Spleen (tissue), 11 donors: ENCODE measurements at regions not wholly inside any gene's neighbourhood (a gene's known extent, or its start where the extent isn't known, plus 50 kb on each side); places are given as distances from the start of the nearest gene placed in this dataset.
"Not testable (repeated sequence)": the region's sequence is repeated elsewhere in the genome, so short reads cannot be mapped to it uniquely, and the experiment has no call there.

ENCODE experiments used
- DNase-seq: peaks from one replicate; pipeline ENCODE4 v3.0.0-alpha.2; 2020
- H3K27ac ChIP-seq, 8 donors: fragments of 200-600 bp; sonication (generic) in 7 of 8; 1 replicate in 4 of 8; 2 replicates in 4 of 8; pipeline versions ENCODE4 v1.5.0 to v1.8.0; 2016 to 2021; ENCODE audit warnings: inconsistent platforms in 4 of 8, mild to moderate bottlenecking in 4 of 8, moderate library complexity in 1 of 8
- H3K27me3 ChIP-seq, 7 donors: fragments of 200-600 bp; sonication (generic) in 6 of 7; replicated peaks in 1 of 7; 1 replicate in 4 of 7; 2 replicates in 3 of 7; pipeline versions ENCODE4 v1.5.0 to v1.8.0; 2016 to 2021; ENCODE audit warnings: inconsistent platforms in 3 of 7, mild to moderate bottlenecking in 1 of 7
- H3K36me3 ChIP-seq, 6 donors: fragments of 200-600 bp; sonication (generic) in 5 of 6; 1 replicate in 4 of 6; 2 replicates in 2 of 6; pipeline versions ENCODE4 v1.5.0 to v1.8.0; 2016 to 2021; ENCODE audit warnings: inconsistent platforms in 2 of 6
- H3K4me1 ChIP-seq, 6 donors: fragments of 200-600 bp; sonication (generic) in 5 of 6; 1 replicate in 3 of 6; 2 replicates in 3 of 6; pipeline versions ENCODE4 v1.5.0 to v1.8.0; 2016 to 2021; ENCODE audit warnings: inconsistent platforms in 3 of 6
- H3K4me3 ChIP-seq, 8 donors: fragments of 200-600 bp; sonication (generic) in 7 of 8; 1 replicate in 4 of 8; 2 replicates in 4 of 8; pipeline versions ENCODE4 v1.5.0 to v1.8.0; 2016 to 2021; ENCODE audit warnings: inconsistent platforms in 4 of 8, mild to moderate bottlenecking in 4 of 8, moderate library complexity in 2 of 8
- H3K9me3 ChIP-seq, 8 donors: fragments of 200-600 bp; sonication (generic) in 7 of 8; 1 replicate in 4 of 8; 2 replicates in 4 of 8; pipeline versions ENCODE4 v1.5.0 to v1.8.0; 2016 to 2021; ENCODE audit warnings: inconsistent platforms in 4 of 8
- CTCF ChIP-seq, 11 experiments: fragments of 200-600 bp in 7 of 11; fragments of 450-650 bp in 4 of 11; sonication (generic) in 4 of 11; IDR thresholded peaks in 8 of 11; conservative IDR thresholded peaks in 3 of 11; 1 replicate in 7 of 11; 2 replicates in 4 of 11; pipeline versions ENCODE4 v1.4.0 to v1.8.0; 2016 to 2021; ENCODE audit warnings: antibody characterized with exemption in 11 of 11, inconsistent platforms in 4 of 11, mild to moderate bottlenecking in 1 of 11
- POLR2A ChIP-seq, 3 donors: fragments of 450-650 bp; IDR thresholded peaks; one replicate each; pipeline ENCODE4 v1.5.1; 2017; ENCODE audit warnings: antibody characterized with exemption in 3 of 3, mild to moderate bottlenecking in 1 of 3
- POLR2AphosphoS5 ChIP-seq, 3 donors: sonication (generic); formaldehyde crosslinking; IDR thresholded peaks; one replicate each; pipeline ENCODE4 v1.5.1; 2017; ENCODE audit warnings: antibody characterized with exemption in 3 of 3
- WGBS, 5 donors: extraction: QIAGEN DNeasy Blood & Tissue Kit in 3 of 5; methylation state at CpG; one replicate each; pipeline versions ENCODE4 v1.1.5 to v1.1.7; 2013 to 2018; 5-methylcytosine and 5-hydroxymethylcytosine counted together
- intact Hi-C: fragments of 100-400 bp; cut with DNase I; formaldehyde crosslinking; loops from one replicate; pipeline ENCODE4 v1.15.0; 2023; ENCODE audit warnings: low total_unique reads
- donor health status: healthy with polysubstance abuse.
- donor health status: DM: no; HTN: no; CAD: no; lungs with moderate emphysema.
- donor health status: DM: no; HTN: no; CAD: no.
- donor health status: Bipolar disorder and iron deficiency.
- donor health status: healthy.
- donor health status: DM: no; HTN: no; CAD: no.
- donor health status: DM: yes; HTN: yes; CAD: no.

GRCh38 chr11:57883630-57884029 lies 122.0 kb downstream of the CTNND1 start:
- Histone ChIP-seq H3K27ac (no peak overlapping the region), H3K27me3 (no peaks in the 10 kb centered on the region), H3K4me3 (no peak overlapping the region), H3K36me3 (no peaks in the 10 kb centered on the region), H3K4me1 (no peaks in the 10 kb centered on the region), H3K9me3 (no peaks in the 10 kb centered on the region)
- no peak for TF ChIP-seq POLR2A (IDR thresholded peaks at IDR 0.05)
- no peak for TF ChIP-seq POLR2AphosphoS5 (IDR thresholded peaks at IDR 0.05)
- TF ChIP-seq CTCF (IDR thresholded peaks at IDR 0.05 in 8 of 11, conservative IDR thresholded peaks at IDR 0.05 in 3 of 11), result no peak
- intact Hi-C loops, result no loop called here
- 79 to 100% (median 91%) methylated on average over 1 of the region's 1 CpG for WGBS, 5 donors
- DNase-seq, result no peak

GRCh38 chr11:57885298-57886050 lies 123.9 kb downstream of the CTNND1 start:
- no peaks in the 10 kb centered on the region for H3K4me1 ChIP-seq
- no peaks in the 10 kb centered on the region for H3K27me3 ChIP-seq
- no peaks in the 10 kb centered on the region for H3K9me3 ChIP-seq
- H3K36me3 ChIP-seq, result no peaks in the 10 kb centered on the region
- H3K27ac ChIP-seq, result no peak overlapping the region
- TF ChIP-seq POLR2A (IDR thresholded peaks at IDR 0.05) (no peak), POLR2AphosphoS5 (IDR thresholded peaks at IDR 0.05) (no peak), CTCF (IDR thresholded peaks at IDR 0.05 in 8 of 11, conservative IDR thresholded peaks at IDR 0.05 in 3 of 11) (no peak)
- intact Hi-C loops, result no loop called here
- 33 to 51% (median 47%) methylated on average over 5 of the region's 5 CpGs for WGBS, 5 donors
- H3K4me3 ChIP-seq, result no peak overlapping the region
- DNase-seq, result no peak

GRCh38 chr11:57888386-57888785 lies 126.8 kb downstream of the CTNND1 start:
- intact Hi-C loops, result no loop called here
- TF ChIP-seq CTCF (IDR thresholded peaks at IDR 0.05 in 8 of 11, conservative IDR thresholded peaks at IDR 0.05 in 3 of 11) (no peak), POLR2A (IDR thresholded peaks at IDR 0.05) (no peak)

GRCh38 chr11:57890521-57890920 lies 128.9 kb downstream of the CTNND1 start:
- Histone ChIP-seq H3K9me3 (no peaks in the 10 kb centered on the region), H3K36me3 (no peaks in the 10 kb centered on the region), H3K27me3 (peaks cover 0 to 6% (median 0%) of the 10 kb centered on the region in 7 donors), H3K4me3 (no peak overlapping the region), H3K4me1 (no peaks in the 10 kb centered on the region), H3K27ac (no peak overlapping the region)
- DNase-seq, result no peak
- intact Hi-C loops, result no loop called here
- no peak for TF ChIP-seq CTCF (IDR thresholded peaks at IDR 0.05 in 8 of 11, conservative IDR thresholded peaks at IDR 0.05 in 3 of 11)
- no peak for TF ChIP-seq POLR2A (IDR thresholded peaks at IDR 0.05)
- TF ChIP-seq POLR2AphosphoS5 (IDR thresholded peaks at IDR 0.05), result no peak
- WGBS, 5 donors, result 90 to 100% (median 95%) methylated on average over 1 of the region's 1 CpG

More at GRCh38 chr11:57888386-57888785, 126.8 kb downstream of the CTNND1 start:
- Histone ChIP-seq H3K4me3 (no peak overlapping the region), H3K27ac (no peak overlapping the region), H3K9me3 (no peaks in the 10 kb centered on the region), H3K36me3 (no peaks in the 10 kb centered on the region), H3K4me1 (no peaks in the 10 kb centered on the region), H3K27me3 (no peaks in the 10 kb centered on the region)
- no peak for DNase-seq
- WGBS, 5 donors, result 88 to 94% (median 91%) methylated on average over 3 of the region's 3 CpGs

GRCh38 chr11:57893200-57893599 lies 130.5 kb upstream of the OR9Q1 start:
- DNase-seq, H3K36me3 ChIP-seq, H3K27ac ChIP-seq, H3K4me3 ChIP-seq, intact Hi-C loops, H3K4me1 ChIP-seq, H3K9me3 ChIP-seq: not testable (repeated sequence)
- WGBS, 5 donors, result 50 to 78% (median 68%) methylated on average over 2 of the region's 2 CpGs
- H3K27me3 ChIP-seq, result peaks cover 0 to 16% (median 0%) of the 10 kb centered on the region in 7 donors
